ENCODE measurements at regions not wholly inside any gene's neighbourhood (a gene's known extent, or its start where the extent isn't known, plus 50 kb on each side); places are given as distances from the start of the nearest gene placed in this dataset.

DNA sequence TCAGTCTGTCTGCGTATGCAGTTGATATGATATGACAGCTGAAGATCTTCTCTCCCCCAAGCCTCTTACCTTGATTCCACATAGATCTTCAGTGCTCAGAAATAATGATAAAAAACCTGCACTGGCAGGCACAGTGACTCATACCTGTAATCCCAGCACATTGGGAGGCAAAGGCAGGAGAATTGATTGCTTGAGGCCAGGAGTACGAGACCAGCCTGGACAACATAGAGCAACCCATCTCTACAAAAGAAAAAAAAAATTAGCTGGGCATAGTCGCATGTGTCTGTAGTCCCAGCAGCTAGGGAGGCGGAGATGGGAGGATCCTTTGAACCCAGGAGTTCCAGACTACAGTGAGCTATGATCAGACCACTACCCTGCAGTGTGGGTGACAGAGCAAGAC, 551.0 kb upstream of the MIR17HG start:
- TF ChIP-seq, protein P1, sequence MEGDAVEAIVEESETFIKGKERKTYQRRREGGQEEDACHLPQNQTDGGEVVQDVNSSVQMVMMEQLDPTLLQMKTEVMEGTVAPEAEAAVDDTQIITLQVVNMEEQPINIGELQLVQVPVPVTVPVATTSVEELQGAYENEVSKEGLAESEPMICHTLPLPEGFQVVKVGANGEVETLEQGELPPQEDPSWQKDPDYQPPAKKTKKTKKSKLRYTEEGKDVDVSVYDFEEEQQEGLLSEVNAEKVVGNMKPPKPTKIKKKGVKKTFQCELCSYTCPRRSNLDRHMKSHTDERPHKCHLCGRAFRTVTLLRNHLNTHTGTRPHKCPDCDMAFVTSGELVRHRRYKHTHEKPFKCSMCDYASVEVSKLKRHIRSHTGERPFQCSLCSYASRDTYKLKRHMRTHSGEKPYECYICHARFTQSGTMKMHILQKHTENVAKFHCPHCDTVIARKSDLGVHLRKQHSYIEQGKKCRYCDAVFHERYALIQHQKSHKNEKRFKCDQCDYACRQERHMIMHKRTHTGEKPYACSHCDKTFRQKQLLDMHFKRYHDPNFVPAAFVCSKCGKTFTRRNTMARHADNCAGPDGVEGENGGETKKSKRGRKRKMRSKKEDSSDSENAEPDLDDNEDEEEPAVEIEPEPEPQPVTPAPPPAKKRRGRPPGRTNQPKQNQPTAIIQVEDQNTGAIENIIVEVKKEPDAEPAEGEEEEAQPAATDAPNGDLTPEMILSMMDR (IDR thresholded peaks at IDR 0.05): no peak
- TF ChIP-seq POLR2AphosphoS5 (IDR thresholded peaks at IDR 0.05) (no peak), POLR2A (IDR thresholded peaks at IDR 0.05) (no peak), EP300 (IDR thresholded peaks at IDR 0.05) (no peak)

Measured in sigmoid colon (tissue), 4 donors.